GM18867 (cell line): ENCODE measurements at regions not wholly inside any gene's neighbourhood (a gene's known extent, or its start where the extent isn't known, plus 50 kb on each side); places are given as distances from the start of the nearest gene placed in this dataset.
"Not testable (repeated sequence)": the region's sequence is repeated elsewhere in the genome, so short reads cannot be mapped to it uniquely, and the experiment has no call there.

Experiments
- ATAC-seq: cut with Tn5 transposase; IDR thresholded peaks from one replicate; pipeline ENCODE4 v1.9.1; 2021; ENCODE audit warnings: mild to moderate bottlenecking, moderate library complexity; ENCODE audit not compliant: unreplicated experiment

DNA sequence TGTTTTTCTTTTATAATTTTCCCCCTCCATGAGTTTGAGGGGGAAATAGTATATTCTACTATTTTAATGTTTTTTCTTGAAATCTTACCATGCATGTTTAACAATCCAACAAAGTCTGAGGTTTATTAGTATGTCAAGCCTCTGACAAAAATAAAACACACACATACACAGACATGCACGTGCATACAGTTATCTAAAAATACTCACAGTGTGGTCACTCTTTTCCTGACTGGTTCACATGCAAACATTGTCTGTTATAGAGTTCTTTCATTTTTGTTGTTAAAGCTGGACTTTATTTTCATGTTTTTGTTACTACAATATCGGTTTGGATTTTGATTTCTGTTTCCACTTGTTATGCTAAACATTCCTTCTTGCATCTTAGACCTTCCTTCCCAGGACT is 236.6 kb downstream of the MFSD1 start:
- ATAC-seq: peak; percentile 44

DNA sequence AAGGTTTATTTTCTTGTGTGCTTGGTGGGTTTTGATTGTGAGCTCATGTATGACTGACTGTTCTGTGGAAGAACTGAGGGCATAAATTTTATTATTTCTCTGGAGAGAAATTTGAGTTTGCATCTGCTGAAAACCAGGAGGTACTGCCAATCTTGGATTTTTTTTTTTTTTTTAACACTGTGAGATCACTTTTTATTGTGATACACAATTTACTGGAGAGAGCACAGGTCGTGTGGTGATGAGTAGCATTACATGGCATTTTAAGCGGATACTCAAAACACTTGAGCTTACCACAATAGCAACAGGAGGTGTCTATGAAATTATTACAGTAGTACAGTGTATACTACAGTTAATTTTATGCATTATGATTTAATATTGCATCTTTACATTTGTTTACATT is 237.4 kb downstream of the MFSD1 start:
- ATAC-seq: no peak

GRCh38 chr3:159045279-159045885 is 243.5 kb downstream of the MFSD1 start:
- no peak for ATAC-seq

- ATAC-seq: no peak
Observed at GRCh38 chr3:159047361-159047760, 245.5 kb downstream of the MFSD1 start.

DNA sequence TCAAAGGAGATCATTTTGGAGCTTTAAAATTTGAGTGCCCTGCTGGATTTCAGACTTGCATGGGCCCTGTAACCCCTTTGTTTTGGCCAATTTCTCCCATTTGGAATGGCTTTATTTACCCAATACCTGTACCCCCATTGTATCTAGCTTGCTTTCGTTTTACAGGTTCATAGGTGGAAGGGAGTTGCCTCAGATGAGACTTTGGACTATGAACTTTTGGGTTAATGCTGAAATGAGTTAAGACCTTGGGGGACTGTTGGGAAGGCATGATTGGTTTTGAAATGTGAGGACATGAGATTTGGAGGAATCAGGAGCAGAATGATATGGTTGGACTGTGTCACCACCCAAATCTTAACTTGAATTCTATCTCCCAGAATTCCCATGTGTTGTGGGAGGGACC is 250.6 kb downstream of the MFSD1 start:
- not testable (repeated sequence) for ATAC-seq

DNA sequence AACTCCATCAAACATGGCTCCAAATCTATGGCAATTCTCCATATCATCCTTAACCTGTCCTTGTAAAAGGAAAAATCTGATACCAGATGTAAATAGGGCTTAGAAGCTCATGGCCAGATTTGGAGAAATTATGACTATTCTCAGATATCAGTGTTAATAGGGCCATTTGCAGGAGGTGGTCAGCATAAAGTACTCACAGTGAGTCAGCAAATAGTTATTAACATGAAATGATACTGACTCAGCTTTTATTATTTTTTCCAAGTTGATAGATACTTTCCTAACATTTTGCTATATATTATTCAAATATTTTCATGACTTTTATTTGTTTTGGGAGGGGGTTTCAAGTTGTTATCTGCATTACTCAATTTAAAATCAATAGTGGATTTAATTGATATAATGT is 255.8 kb downstream of the MFSD1 start:
- ATAC-seq: no peak

- no peak for ATAC-seq
Observed at GRCh38 chr3:159058859-159059258, 257.0 kb downstream of the MFSD1 start.

DNA sequence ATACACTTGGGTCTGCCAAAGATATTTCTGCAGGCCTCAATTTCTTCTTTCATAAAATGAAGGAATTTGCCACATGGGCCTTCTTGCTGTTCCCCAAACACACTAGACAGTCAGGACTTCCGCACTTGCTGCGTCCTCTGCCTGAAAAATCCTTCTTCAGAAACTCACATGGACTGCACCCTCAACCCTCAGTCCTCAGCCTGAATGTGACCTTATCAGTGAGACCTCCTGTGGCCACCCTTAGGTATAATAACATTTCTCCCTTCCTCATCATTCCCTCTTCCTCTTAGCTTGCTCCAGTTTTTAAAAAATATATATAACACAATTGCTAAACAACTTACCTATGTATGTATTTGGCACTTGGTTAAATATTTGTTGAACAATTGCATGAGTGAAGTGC is 257.5 kb downstream of the MFSD1 start:
- ATAC-seq: no peak

- ATAC-seq: peak; percentile 69
Observed at GRCh38 chr3:159062734-159063410, 261.0 kb downstream of the MFSD1 start.

- ATAC-seq: no peak
Observed at GRCh38 chr3:159069091-159069490, 267.2 kb downstream of the MFSD1 start, which contains the start of gene IQCJ. IQCJ (plus strand) TSS chr3:159069319.

- ATAC-seq: no peak
Observed at GRCh38 chr3:159069866-159070425, 268.1 kb downstream of the MFSD1 start.

DNA sequence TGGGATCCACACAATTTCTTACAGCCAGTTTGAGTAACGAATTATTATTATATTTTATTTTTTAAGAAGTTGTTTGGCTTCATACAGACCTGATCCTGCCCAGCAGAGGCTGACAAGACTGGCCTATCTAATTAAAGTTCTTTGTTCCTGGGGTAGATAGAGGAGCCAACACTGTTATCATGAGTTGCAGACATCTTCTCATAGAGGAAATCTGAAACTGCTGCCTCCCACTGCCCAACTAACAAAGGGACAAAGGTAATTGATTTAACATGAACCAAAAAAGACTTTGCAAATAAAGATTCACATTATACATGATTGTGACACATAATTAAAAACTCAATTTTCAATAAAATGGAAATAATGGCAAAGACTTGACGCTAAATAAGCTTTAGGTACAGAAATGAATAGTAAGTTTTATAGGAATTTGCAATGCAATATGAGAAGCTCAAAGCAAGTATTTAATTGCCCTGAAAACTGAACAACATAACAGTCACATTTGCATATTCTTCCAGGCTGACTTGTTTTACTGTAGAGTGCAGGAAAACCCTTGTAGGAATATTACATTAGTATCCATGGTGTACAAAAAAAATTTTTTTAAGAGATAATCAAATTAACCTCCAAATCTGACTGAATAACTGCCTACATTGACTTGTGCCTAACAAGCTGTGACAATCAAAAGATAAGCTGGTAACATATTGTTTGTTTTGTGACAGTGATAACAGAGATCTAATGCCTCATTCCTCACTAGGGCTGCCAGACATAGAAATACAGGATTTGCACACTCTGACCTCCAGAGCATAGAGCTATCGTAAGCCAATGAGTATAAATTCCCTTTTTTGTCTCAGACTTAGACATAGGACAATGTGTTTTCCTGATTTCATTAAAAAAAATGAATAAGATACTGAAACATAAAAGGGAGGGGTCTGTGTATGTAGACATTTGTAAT is 273.2 kb downstream of the MFSD1 start:
- ATAC-seq: no peak

GRCh38 chr3:159077860-159078259 is 276.0 kb downstream of the MFSD1 start:
- ATAC-seq: no peak

DNA sequence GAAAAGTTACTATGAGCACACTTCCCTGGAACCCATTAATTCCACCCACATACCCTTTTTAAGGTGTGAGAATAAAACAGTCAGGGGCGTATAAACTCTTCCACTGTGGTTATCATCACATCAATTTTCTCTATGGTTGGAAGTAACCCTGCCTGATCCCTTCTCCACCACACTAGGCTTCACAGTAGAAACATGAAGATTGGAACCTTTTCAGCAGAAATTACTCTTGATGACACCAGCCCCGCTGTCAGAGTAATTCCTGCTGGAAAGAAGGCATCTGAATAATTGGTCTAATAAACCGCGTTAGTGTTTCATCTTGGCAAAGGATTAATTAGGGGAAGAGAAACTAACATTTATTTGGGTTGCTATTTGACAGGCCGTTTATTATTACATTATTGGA is 278.4 kb downstream of the MFSD1 start:
- no peak for ATAC-seq

- no peak for ATAC-seq
Observed at GRCh38 chr3:159080821-159081220, 279.0 kb downstream of the MFSD1 start.

- ATAC-seq: no peak
Observed at GRCh38 chr3:159082519-159082918, 280.7 kb downstream of the MFSD1 start.

DNA sequence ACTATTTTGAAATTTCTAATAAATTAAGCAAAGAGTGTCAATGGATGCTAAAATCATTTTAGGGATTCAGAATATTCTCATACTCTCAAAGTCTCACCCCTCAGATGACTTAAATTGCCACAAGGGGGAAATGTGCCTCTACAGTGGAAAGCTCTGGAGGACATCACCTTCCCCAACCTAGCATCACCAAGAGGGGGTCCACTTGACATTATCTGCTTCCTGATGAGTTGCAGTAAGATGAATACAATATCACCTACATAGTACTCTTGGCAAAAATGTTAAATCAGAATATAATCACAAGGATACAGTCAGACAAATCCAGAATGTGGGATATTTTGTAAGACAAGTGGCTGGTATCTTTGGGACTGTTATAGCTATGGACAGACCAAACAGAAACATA is 290.1 kb downstream of the MFSD1 start:
- ATAC-seq: no peak

DNA sequence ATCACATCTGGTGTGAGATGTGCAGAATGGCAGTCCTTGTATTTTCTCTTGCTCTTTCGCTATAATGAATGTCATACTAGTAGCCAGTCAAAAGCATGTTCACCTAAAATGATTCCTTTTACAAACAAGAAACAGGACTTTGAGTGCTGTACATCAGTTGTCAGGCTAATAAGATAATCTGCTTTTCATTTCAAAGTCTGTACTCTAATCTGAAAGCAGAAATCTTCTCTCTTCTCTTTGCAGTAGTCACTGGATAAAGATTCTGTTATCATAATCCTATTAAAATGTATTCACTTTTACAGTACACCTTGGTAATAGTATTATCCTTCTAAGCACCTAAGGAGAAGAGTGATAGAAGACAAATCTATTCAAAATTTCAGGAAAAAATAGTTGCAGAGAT is 300.1 kb downstream of the MFSD1 start:
- ATAC-seq: no peak

DNA sequence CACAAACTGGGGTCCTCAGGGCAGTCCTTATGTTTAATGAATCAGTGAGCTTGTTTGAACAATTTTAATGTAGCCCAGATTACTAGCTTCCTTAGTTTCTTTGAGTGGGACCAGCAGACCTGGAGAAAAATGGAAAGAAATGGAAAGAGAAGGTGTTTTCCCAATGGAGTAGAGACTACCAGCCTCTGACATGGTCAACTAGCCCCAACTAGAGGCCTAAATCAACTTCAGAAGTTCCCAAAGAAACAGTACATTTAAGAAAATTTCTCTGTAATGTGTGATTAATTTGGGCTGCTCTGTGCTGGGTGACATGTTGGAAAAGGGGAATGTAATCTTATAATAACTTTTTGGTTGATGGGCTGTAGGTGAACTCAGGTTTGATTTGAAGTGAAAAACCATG is 310.9 kb downstream of the MFSD1 start:
- no peak for ATAC-seq

- no peak for ATAC-seq
Observed at GRCh38 chr3:159113221-159113875, 311.5 kb downstream of the MFSD1 start.

GRCh38 chr3:159114582-159114981 is 312.7 kb downstream of the MFSD1 start:
- no peak for ATAC-seq
